ENCODE measurements at regions not wholly inside any gene's neighbourhood (a gene's known extent, or its start where the extent isn't known, plus 50 kb on each side); places are given as distances from the start of the nearest gene placed in this dataset.

- Histone ChIP-seq H3K27ac (ENCODE audit: low read length) (no peak overlapping the region), H4K20me1 (ENCODE audit: insufficient read depth) (no peaks in the 10 kb centered on the region), H3K4me3 (ENCODE audit: low read length) (no peak overlapping the region), H3K4me2 (ENCODE audit: low read length) (no peak overlapping the region), H3K9me2 (ENCODE audit: insufficient read depth, low read length) (no peaks in the 10 kb centered on the region), H3K79me2 (replicated peaks; ENCODE audit: insufficient read depth, low read length) (no peaks in the 10 kb centered on the region), H3K9me3 (ENCODE audit: low read length) (no peaks in the 10 kb centered on the region), H3K36me3 (ENCODE audit: insufficient read depth, low read length) (no peaks in the 10 kb centered on the region), H3F3A (ENCODE audit: insufficient read depth, low read length, poor library complexity, severe bottlenecking) (no peaks in the 10 kb centered on the region), H3K27me3 (ENCODE audit: insufficient read depth, low read depth, low read length) (no peaks in the 10 kb centered on the region), H2AFZ (ENCODE audit: low read depth, low read length) (no peak overlapping the region), H3K9ac (ENCODE audit: low read length) (no peak overlapping the region)
- TF ChIP-seq EP300 (conservative IDR thresholded peaks at IDR 0.05; ENCODE audit: poor library complexity, severe bottlenecking) (no peak), CTCF (IDR thresholded peaks at IDR 0.05; ENCODE audit: poor library complexity, severe bottlenecking) (no peak), EZH2 (IDR thresholded peaks at IDR 0.05; ENCODE audit: borderline replicate concordance, insufficient read depth, low read length, poor library complexity, severe bottlenecking) (no peak), REST (IDR thresholded peaks at IDR 0.05; ENCODE audit: borderline replicate concordance) (no peak), POLR2AphosphoS5 (IDR thresholded peaks at IDR 0.05) (no peak), SMC3 (conservative IDR thresholded peaks at IDR 0.05; ENCODE audit: poor library complexity) (no peak), TAF1 (IDR thresholded peaks at IDR 0.05; ENCODE audit: low read depth) (no peak), MXI1 (conservative IDR thresholded peaks at IDR 0.05; ENCODE audit: poor library complexity, severe bottlenecking) (no peak), RAD21 (conservative IDR thresholded peaks at IDR 0.05) (no peak)
Observed at GRCh38 chr13:33550885-33551284, 265.3 kb upstream of the STARD13 start.

GRCh38 chr13:33554919-33555791, 262.8 kb upstream of the RFC3 start:
- Histone ChIP-seq H3K4me3 (ENCODE audit: low read length) (no peak overlapping the region), H4K20me1 (ENCODE audit: insufficient read depth) (no peaks in the 10 kb centered on the region), H3K79me2 (replicated peaks; ENCODE audit: insufficient read depth, low read length) (no peaks in the 10 kb centered on the region), H2AFZ (ENCODE audit: low read depth, low read length) (no peak overlapping the region), H3K27ac (ENCODE audit: low read length) (no peak overlapping the region), H3K4me2 (ENCODE audit: low read length) (no peak overlapping the region), H3K27me3 (ENCODE audit: insufficient read depth, low read depth, low read length) (no peaks in the 10 kb centered on the region), H3K9me3 (ENCODE audit: low read length) (no peaks in the 10 kb centered on the region), H3K9me2 (ENCODE audit: insufficient read depth, low read length) (no peaks in the 10 kb centered on the region), H3F3A (ENCODE audit: insufficient read depth, low read length, poor library complexity, severe bottlenecking) (no peaks in the 10 kb centered on the region), H3K36me3 (ENCODE audit: insufficient read depth, low read length) (no peaks in the 10 kb centered on the region), H3K9ac (ENCODE audit: low read length) (no peak overlapping the region)
- TF ChIP-seq MXI1 (conservative IDR thresholded peaks at IDR 0.05; ENCODE audit: poor library complexity, severe bottlenecking), result no peak
- TF ChIP-seq EZH2 (IDR thresholded peaks at IDR 0.05; ENCODE audit: borderline replicate concordance, insufficient read depth, low read length, poor library complexity, severe bottlenecking), result no peak
- TF ChIP-seq TAF1 (IDR thresholded peaks at IDR 0.05; ENCODE audit: low read depth), result no peak
- no peak for TF ChIP-seq RAD21 (conservative IDR thresholded peaks at IDR 0.05)
- no peak for TF ChIP-seq CTCF (IDR thresholded peaks at IDR 0.05; ENCODE audit: poor library complexity, severe bottlenecking)
- TF ChIP-seq SMC3 (conservative IDR thresholded peaks at IDR 0.05; ENCODE audit: poor library complexity), result no peak
- TF ChIP-seq REST (IDR thresholded peaks at IDR 0.05; ENCODE audit: borderline replicate concordance), result no peak
- TF ChIP-seq EP300 (conservative IDR thresholded peaks at IDR 0.05; ENCODE audit: poor library complexity, severe bottlenecking), result no peak
- TF ChIP-seq POLR2AphosphoS5 (IDR thresholded peaks at IDR 0.05), result no peak
